Retina (tissue), 1 donor: ENCODE measurements at regions not wholly inside any gene's neighbourhood (a gene's known extent, or its start where the extent isn't known, plus 50 kb on each side); places are given as distances from the start of the nearest gene placed in this dataset.
A peak's percentile ranks its signal among the peaks of the same experiment; 100 is the strongest.
"Not testable (repeated sequence)": the region's sequence is repeated elsewhere in the genome, so short reads cannot be mapped to it uniquely, and the experiment has no call there.

ENCODE experiments used
- DNase-seq: peaks from one replicate; pipeline ENCODE4 v3.0.0-alpha.2; 2016

DNA sequence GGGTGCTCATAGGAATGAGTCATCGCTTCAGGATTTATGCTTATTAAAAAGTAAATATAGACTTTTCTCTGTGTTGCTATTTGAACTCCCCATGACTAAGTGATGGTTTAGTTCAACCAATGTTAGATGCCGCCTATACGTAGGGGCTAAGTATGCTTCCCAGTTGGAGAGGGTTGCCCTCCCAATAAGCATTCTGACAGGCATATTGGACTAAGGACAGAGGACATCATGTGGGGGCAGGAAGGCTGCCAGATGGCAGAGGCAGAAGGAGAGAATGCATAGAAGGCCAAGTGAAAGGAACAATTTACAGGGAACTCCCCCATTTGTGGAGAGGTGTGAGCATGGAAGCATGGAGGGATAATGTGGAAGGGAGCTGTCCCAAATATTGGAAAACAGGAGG lies 318.4 kb upstream of the OBI1 start:
- DNase-seq = no peak

DNA sequence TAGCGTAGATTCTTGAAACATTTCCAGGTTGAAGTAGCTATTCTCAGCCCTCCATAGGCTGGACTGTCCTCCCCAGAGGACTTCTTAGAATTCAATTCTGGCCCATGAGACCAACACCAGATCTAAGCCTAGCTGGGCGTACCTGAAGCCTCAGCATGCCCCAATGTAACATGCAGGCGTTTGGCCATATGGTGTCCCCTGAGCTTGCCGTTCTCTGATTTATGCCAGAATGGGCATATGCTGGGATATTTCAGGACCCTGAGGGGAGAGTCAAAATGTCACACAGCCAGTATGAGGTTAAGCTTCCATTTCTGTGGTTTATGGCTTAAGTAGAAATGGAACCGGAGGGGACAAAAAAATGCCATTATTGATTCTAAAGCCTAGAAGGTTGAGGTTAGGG lies 317.7 kb upstream of the OBI1 start:
- DNase-seq = no peak

DNA sequence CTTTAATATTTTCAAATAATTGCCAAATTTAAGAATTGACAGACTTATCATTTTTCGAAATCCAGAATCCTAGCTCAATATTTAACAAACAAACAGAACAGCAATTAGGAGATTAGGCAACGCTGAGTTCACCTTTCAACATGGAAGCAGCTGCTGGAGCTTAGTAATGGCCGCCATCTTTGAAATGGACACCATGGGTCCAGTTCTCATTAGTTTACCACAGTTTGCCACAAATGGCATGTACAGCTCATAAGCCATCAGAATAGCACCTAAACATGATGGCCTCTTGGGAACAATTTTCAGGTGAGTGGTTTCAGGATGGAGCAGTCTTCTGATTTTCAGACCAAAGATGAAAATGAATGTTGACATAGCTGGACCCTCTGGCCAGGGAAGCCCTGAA lies 313.6 kb upstream of the OBI1 start:
- DNase-seq = no peak

DNA sequence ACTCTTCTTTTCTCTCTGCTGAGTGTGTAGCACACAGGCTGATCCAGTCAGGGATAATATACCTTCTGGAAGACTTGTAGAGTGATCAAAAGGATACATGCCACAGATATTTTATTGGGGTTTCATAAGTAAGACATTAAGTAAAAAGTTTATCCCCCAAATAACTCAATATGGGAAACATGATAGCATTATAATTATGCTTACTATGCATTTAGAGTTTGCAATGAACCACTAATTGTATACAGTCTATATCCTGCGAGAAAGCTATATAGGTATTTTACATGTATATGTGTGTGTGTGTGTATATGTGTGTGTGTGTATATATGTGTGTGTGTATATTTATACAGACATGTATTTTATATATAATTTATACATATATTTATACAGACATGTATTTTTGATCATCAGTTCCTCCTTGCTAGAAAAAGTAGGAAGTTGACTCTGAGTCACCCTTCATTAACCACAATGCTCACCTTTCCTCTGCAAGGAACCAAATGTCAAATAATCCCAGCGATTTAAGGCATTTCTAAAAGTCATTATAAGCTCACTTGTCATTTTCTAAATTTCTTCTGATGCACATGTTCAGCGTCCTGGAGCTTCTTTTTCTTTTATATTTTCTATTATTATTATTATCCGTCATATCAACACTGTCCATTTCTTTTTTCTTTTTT lies 312.5 kb upstream of the OBI1 start:
- no peak for DNase-seq

DNA sequence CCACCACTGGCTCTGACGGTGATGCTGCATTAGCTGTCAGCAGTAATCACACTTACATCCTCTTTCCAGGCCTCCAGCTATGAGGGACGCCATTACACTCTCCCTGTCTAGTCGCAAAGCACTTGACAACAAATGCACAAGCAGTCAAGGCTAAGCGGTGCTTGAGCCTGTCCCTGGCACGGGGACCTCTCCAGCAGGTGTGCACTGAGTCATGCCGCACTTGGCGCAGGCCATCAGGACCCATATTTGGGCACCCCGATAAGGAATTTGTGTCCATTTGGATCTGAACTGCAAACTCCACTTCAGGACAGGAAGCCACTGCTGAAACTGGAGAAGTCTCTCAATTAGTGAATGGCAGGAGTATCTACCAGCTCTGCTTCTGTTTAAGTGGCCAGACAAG lies 301.9 kb upstream of the OBI1 start:
- no peak for DNase-seq

DNA sequence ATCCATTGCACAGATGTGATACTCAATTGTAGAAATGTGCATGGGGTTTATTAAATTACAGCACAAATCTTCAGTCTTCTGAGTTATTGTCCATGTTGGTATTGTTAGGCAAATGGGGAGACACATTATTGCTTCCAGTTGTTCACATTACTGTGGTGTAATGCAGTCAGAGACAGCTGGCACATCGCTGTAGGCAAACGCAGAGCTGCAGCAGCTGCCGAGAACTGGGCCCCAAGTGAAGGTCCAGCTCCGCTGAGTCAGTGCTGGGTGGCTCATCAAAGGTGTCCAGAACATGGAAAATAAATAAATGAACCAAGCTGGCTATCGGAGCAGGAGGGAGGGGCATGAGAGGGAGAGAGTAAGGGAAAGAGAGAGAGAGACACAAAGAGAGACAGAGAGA lies 299.1 kb upstream of the OBI1 start:
- no peak for DNase-seq

DNA sequence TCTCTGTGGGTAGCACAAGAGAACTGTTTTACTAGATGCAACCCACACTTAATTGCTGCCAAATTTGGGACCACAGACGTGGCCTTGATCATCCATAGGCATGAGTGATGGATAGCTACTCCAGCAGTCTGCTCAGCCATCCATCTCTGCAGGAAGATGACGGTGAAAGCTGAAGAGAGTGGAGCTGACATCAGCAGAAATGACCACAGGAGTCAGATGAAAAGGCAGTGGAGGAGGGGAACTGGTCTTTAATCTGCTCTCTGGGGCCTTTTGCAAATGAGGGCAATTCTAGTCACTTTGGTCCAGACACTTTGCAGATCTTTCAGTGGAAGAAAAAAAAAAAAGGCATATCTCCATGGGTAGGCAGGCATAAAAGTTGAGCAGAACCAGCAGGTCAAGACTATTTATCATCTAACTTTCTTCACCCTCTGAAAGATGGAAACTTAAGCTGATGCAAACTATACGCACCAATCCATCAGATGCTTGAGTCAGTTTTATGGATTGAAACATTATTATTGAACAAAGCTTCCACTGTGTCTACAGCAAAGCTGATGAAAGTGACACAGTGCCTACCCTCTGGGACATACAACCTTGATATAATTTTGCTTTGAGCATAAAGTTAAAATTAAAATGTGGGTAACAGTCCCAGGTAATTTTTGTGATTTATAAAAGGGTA lies 281.6 kb upstream of the OBI1 start:
- DNase-seq = no peak

DNA sequence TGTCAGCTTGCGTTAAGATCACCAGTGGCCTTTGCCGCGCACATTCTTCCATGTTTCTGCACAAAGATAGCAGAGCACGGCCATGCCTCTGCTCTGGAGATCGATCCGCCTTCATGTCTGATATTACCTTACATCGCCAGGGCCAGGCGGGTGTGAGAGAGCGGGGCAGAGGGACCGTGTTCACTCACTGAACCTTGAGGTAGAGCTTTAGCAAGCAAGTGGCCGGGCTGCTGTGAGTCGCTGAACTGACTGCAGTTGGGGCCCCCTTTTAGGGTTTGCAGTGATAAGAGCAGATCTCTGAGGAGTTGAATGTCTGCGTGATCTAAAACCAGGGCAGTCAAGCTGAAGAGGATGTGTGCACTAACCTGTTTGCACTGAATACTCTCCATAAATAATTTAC lies 275.4 kb upstream of the OBI1 start:
- DNase-seq = peak; percentile 81

DNA sequence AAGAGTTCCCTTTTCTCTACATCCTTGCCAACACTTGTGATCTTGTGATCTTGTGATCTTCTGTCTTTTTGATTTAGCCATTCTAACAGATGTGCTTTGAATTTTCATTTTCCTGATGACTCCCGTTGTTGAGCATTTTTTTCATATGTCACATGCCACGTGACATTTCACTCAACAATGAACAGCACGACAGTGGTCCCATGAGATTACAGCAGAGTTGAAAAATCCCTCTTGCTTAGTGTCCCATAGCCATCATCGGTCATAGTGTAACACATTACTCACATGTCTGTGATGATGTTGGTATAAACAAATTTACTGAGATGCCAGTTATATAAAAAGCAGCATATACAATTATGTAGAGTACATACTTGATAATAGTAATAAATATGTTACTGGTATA lies 256.1 kb upstream of the OBI1 start:
- DNase-seq = no peak

DNA sequence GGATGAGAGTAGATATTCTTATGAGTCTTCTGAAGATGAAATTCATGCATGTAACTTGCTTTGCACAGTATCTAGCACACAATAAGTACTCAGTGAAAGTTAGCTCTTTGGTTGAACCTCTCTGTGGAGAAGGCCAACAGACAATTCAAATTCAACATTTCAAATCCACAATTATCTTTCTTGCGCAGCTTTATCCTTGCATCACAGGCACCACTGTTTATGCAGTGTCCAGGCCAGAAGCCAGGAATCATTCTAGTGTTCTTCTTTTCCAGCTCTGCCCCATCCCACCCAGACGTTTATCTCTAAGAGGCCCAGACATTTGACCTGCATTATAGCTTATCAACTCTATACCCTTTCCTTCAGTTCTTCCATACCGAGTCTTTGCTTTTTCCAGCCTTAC lies 254.7 kb upstream of the OBI1 start:
- no peak for DNase-seq

DNA sequence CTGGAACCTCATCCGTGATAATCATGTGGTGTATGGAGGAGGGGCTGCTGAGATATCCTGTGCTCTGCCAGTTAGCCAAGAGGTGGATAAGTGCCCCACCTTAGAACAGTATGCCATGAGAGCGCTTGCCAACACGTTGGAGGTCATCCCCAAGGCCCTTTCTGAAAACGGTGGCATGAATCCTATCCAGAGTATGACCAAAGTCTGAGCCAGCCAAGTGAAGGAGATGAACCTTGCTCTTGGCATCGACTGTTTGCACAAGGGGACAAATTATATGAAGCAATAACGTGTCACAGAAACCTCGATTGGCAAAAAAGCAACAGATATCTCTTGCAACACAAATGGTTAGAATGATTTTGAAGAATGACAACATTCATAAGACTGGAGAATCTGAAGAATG lies 251.2 kb upstream of the OBI1 start:
- no peak for DNase-seq

DNA sequence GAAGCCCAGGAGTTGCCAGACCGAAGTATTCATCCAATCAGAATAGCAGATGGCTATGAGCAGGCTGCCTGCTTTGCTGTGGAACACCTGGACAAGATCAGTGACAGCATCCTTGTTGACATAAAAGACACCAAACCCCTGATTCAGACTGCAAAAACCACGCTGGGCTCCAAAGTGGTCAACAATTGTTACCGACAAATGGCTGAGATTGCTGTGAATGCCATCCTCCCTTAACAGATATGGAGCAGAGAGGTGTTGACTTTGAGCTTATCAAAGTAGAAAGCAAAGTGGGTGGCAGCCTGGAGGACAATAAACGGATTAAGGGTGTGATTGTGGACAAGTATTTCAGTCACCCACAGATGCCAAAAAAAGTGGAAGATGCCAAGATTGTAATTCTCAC lies 250.3 kb upstream of the OBI1 start:
- DNase-seq = no peak

DNA sequence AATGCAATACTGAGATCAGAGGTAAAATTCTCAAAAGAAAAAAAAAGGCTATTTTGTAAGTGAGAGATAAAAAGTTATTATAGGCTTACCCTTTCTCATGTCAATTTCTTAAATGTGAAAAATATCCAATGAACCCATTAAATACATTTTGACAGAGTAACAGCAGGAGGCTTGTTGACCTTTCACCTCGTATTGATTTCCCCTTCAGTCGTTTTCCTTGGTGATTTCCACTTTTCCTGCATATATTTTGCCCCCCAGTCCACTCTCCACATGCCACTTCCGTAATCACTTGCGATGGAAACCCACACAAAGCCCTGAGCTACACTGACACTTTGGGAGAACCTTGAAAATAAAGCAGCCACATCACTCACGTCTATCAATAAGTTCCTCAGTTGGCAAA lies 248.1 kb upstream of the OBI1 start:
- DNase-seq = no peak

DNA sequence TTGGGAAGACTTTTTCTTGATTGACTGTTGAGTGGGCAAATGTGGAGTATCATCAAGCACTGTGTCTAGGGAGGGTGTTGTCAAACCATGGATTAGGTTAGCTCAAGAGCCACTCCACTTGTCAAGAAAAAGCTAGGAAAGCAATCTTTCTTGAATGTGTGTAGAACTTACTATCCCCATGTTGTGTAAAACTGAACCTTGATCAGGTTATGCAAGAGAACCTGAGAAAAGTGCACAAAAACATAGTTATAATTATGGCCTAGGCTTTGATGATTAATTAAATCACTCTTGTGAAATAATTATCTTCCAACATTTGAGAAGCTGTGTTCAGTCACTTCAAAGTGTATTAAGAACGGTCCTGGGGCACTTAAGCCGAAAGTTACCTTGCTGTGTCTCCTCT lies 238.2 kb upstream of the OBI1 start:
- no peak for DNase-seq

DNA sequence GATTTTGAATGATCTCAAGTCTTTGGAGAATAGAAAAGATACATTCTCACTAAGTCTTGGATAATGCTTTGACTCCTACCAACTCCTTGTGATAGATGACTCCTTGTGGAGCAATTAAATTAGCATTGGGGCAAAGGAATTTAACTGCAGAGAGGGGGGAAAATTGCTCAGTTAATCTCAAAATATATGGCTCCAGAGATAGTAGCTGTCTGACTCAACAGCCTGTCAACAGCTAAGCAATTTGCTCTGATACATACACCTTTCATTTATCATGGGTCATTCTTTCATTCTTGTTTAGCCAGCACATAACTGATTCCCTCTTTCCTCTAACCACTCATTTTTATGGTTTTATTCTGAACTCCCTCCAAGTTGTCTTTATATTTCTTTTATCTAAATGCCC lies 225.6 kb upstream of the OBI1 start:
- DNase-seq = no peak

DNA sequence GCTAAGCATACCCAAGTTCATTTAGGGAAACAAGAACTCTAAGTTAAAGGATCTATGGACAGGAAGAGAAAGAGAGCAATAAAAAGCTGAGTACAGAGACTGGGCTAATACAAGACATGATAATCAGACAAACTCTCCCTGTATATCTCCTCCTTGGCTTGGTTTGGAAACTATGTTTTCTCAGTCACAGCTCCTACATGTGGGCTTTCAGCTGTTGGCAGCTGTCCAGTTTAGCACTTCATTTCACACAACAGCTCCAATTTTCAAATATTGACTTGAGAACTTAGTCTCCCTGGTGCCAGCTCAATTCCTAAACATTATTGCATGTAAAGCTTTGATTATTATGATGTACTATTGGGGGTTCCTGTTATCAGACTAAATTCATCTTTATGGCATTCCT lies 222.8 kb upstream of the OBI1 start:
- no peak for DNase-seq

DNA sequence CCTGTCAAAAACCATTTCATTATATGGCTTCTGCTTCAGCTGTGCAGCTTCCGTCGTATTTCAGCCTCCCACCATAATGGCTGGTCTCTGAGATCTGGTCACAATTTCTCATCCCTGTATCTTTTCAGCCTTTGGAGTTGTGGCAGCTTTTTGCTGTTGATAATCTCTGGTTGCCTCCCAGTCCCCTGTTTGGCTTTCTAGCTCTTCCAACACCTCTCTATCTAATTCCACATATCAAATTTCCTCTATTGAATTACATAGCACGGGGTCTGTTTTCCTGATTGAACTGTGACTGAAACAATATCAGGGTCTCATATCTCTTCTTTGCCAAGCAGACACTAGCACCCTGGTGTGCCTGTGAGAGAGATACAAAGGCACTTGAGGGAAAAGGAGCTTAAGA lies 222.1 kb upstream of the OBI1 start:
- DNase-seq = no peak

DNA sequence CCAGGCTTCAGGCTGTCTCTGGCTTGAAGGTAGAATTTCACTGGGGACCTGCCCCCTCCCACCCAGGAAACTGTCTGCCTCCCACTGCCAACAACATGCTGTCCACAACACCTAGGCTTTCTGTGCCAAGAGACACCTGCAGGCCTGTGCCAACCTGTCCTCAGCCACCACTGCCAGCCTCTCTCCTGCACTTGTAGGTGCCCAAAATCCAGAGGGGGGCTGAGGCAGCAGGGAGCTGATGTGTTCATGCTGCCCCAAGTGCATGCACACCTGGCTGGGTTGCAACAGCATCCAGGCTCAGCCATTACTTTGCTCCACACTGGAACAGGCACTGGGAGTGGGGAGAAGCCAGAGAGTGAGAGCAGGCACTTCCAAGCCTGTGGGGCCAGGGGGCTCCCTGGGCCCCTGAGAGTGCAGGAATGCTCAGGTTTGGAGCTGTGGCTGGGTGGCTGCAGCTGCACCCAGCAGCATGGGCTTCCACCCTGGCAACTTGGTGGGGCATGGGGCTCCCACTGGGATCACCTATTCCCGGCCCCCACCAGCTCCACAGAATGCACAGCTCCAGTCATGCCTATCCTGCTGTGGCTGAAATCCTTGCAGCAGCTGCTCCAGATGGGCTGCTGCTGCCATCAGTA lies 218.1 kb upstream of the OBI1 start:
- DNase-seq = no peak

DNA sequence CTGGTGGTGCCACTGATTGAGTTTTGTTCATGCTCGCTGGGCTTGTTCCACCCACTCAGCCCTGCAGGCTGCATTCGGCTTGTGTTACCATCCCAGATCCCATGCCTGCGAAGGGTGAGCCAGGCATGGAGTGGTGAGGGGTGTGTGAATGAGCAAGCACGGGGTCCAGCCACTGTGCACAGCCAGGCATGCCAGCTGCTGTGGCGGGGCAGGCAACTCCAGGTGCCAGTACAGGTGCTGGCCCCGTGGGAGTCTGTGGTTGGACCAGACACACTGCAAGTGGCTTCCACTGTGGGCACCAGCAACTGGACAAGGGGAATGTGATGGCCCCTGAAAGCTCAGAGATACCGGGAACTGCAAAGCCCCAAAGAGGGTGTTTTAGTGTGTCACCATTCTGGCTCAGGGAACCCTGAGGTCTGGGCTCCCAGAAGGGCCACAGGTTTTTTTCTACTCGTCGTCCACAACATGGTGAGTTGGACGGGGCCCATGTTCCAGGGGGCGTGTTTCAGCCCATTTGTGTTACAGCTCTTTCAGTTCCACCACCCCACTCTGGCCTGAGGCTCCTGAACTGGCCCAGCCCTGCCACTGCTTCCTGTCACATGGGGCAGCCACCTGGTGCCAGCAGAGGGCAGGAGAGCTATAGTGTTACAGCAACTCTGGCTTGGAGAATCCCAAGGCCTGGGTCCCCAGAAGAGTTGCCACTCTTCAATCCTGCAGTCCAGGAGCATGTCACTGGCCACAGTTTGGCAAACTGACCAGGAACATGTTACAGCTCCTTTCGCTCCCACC lies 217.0 kb upstream of the OBI1 start:
- DNase-seq = no peak

DNA sequence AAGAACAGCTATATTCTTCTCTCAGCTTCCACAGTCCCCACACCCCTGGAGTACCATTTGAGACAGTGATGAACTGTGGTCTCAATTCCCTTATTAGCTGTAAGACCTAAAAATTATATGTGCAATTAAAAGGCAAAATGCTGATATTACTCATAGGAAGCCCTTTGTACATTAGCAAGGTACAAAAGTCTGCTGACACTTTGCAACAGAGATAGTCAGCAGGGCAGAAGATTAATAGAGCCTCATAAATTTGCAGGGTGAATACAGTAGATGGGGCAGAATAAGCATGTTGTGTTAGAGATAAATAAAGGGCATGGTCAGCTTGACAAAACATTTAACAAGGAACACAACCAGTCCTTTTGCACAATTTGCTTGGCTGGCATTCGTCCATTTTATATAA lies 210.0 kb upstream of the OBI1 start:
- DNase-seq = no peak

DNA sequence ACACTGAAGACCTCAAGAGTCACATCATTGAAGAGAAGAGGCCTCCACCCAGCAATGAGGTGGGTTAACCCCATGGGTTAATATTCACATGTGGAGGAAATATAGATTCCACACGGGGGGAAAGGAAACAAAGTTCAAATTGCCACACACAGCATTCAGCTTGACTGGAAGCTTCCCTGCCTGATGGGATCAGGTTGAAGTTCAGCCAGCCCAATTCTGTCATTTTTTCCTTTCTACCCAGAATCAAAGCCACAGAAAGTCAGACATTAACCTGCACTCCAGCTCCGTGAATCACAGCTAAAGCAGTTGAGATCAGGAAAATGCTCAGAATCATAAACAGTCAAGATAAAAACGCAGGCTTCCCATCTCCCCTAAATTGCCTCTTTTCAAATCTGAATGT lies 208.7 kb upstream of the OBI1 start:
- DNase-seq = no peak

DNA sequence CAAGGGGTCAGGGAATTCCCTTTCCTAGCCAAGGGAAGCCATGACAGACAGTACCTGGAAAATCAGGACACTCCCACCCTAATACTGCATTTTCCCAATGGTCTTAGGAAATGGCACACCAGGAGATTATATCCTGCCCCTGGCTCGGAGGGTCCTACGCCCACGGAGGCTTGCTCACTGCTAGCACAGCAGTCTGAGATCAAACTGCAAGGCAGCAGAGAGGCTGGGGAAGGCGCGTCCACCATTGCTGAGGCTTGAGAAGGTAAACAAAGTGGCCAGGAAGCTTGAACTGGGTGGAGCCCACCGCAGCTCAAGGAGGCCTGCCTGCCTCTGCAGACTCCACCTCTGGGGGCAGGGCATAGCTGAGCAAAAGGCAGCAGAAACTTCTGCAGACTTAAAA lies 207.1 kb upstream of the OBI1 start:
- not testable (repeated sequence) for DNase-seq

DNA sequence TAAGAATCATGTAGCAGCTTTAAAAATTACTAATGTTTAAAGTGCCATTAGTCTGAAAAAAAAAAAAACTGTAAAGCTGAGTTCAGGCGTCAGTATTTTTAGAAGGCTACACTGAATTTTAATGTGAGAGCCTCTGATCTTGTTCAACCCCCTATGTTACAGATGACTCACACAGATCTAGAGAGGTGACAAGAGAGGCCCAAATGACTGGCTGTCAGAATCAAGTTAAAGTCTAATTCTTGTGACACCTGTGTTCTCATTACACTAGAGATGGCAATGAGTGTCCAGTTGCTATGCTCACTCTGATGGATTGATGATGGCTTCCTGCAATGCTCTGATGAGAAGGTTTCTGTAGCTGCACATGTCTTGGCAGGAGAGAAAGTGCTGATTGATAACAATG lies 203.5 kb upstream of the OBI1 start:
- DNase-seq = no peak

DNA sequence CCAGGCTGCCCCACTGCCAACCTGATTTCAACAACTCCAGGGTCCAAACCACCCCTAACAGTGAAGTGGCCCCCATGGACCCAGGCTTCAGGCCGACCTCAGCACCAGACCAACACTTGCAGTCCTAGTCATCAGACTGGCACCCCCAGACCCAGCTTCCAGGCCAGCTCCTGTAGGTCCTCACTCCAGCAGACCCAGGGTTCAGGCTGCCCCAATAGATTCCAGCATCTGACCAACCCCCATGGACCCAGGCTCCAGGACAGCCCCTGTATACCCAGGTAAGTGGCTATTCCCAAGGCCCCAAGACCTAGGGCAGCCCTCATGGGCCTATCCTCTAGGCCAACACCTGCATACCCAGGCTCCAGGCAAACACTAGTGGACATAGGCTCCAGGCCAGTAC lies 193.8 kb upstream of the OBI1 start:
- no peak for DNase-seq
